ENCODE measurements at regions not wholly inside any gene's neighbourhood (a gene's known extent, or its start where the extent isn't known, plus 50 kb on each side); places are given as distances from the start of the nearest gene placed in this dataset.

DNA sequence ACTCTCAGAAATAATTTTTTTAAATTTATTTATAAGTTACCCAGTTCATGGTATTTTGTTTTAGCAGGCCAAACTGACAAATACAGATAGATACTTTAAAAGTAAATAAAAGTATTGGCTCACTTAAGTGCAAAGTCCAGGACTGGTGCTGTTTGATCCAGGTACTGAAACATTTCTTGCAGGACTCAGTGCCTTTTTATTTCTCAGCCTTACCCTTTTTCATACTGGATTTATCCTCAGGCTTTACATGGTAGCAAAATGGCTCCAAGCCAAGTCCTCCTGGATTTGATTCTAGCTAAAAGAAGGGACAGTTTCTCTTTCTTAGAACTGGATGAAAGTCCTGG lies 83.8 kb downstream of the DIRAS3 start:
- TF ChIP-seq ZFX (IDR thresholded peaks at IDR 0.05) = no peak
- TF ChIP-seq, protein P1, sequence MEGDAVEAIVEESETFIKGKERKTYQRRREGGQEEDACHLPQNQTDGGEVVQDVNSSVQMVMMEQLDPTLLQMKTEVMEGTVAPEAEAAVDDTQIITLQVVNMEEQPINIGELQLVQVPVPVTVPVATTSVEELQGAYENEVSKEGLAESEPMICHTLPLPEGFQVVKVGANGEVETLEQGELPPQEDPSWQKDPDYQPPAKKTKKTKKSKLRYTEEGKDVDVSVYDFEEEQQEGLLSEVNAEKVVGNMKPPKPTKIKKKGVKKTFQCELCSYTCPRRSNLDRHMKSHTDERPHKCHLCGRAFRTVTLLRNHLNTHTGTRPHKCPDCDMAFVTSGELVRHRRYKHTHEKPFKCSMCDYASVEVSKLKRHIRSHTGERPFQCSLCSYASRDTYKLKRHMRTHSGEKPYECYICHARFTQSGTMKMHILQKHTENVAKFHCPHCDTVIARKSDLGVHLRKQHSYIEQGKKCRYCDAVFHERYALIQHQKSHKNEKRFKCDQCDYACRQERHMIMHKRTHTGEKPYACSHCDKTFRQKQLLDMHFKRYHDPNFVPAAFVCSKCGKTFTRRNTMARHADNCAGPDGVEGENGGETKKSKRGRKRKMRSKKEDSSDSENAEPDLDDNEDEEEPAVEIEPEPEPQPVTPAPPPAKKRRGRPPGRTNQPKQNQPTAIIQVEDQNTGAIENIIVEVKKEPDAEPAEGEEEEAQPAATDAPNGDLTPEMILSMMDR (conservative IDR thresholded peaks at IDR 0.05) = no peak
